ENCODE measurements at regions not wholly inside any gene's neighbourhood (a gene's known extent, or its start where the extent isn't known, plus 50 kb on each side); places are given as distances from the start of the nearest gene placed in this dataset.

GRCh38 chr2:226064932-226065570 is 665.5 kb downstream of the NYAP2 start:
- no peak for TF ChIP-seq CTCF (IDR thresholded peaks at IDR 0.05)

DNA sequence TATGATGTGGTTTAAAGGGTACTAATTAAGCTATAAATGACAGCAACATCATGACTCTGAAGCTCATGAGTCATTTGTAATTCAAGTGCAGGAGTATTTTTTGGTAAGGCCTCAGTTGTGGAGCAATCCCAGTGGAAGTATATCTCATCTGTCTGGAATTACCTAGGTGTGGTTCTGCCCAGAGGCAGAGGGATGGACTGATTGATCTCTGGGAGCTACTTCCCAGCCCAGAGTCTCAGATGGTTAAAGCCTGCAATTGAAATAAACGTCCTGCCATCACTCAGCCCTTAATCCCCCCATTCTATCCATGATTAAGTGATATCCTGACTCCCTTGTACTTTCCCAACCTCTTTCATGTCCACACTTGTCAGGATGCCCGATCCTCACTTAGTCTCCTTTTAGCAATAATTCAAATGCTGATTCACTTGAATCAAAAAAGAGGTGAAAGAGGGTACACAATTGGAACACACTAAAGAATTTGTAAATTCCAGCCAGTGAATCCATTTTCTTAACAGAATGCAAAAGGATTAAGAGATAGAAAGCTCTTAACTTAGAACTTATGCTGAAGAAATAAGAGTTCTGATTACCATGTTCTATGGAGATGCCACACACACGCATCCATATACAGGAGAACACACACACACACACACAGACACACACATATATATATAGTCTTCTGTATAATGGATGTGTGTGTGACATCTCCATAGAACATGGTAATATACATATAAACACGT is 664.4 kb downstream of the NYAP2 start:
- TF ChIP-seq CTCF (IDR thresholded peaks at IDR 0.05), result no peak

- no peak for TF ChIP-seq CTCF (IDR thresholded peaks at IDR 0.05)
These were observed 660.6 kb downstream of the NYAP2 start for GRCh38 chr2:226059961-226060627.

DNA sequence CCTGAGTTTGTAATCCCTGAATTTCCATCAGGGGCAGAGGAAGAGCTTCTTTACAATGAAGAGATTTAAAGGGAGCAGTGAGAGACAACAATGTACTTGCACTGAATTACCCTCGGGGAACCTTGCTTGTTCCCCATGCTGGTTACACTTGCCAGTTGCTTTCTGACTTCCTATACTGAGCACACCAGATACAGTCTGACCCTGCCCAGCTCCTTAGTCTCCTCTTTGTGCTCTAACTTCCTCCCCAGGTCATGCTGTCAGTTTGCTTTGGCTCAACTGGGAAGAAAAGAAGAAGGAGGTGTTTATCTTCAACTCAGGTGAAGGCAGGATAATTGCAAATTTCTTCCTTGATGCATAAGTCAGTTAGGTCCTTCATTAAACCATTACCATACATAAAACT is 658.4 kb downstream of the NYAP2 start:
- TF ChIP-seq CTCF (IDR thresholded peaks at IDR 0.05), result no peak

DNA sequence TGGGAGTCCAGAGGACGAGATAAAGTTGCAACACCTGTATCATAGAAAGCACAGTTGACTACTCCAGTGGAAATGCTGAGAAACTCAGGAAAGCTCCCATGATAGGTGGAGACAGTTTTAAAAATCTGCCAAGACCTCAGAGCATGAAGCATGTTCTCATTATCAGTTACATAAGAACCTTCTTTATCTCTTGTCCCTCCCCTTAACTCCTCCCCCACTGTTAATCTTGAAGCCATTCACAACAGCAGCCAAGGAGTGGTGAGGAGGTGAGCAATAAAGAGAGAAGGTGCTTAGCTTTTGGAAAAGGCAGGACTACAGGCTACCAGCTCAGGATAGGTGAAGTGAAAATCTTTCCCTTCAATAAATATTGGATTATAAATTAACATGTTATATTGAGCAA is 657.9 kb downstream of the NYAP2 start:
- TF ChIP-seq CTCF (IDR thresholded peaks at IDR 0.05), result no peak

DNA sequence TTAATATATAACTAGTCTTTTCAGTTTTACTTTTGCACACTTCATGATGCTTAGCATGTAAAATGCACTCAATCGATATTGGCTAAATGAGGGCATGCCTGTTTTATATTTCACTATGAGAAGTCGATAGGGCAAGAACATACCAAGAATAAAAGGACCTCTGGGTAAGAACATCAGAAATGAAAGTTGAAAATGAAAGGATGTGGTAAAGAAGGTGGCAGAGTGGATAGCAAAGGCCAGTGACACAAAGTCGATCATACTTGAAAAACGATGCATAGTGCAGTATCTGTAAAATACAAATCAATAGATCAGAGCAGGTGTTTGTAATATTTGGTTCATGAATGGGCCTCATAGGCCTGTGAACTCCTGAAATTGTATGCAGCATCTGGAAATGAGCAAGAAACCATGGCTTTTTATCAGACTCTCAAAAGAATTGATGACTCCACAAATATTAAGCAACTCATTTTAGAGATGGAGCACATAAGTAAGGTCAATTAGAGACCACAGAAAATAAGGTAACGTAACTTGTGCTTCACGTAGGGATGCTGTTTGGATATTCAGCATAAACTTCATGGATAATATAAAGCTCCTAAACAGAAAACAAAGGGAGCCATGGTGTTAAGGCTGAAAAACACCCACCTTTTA is 653.4 kb downstream of the NYAP2 start:
- TF ChIP-seq CTCF (IDR thresholded peaks at IDR 0.05), result no peak

DNA sequence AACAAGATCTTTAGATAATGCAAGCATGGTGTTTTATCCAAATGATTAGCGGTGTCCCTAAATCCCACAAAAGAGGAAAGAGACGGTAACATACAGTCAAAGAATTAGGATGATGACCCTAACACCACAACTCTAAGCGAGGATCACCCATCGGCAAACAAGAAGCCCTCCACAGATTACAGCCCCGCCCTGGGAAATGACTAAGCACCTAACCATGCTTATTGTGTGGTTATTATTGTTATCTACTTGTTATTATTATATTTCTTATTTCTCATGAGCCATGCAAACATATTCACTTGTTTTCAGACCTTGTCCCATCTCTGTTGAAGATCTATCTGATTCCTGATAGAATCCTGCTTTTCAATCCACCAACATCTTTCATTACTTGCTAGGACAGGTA is 651.3 kb downstream of the NYAP2 start:
- TF ChIP-seq CTCF (IDR thresholded peaks at IDR 0.05), result no peak
